ENCODE measurements at regions not wholly inside any gene's neighbourhood (a gene's known extent, or its start where the extent isn't known, plus 50 kb on each side); places are given as distances from the start of the nearest gene placed in this dataset.

- no peak for DNase-seq
Measured at GRCh38 chr5:173458828-173459609, 130.8 kb upstream of the STC2 start.

GRCh38 chr5:173457482-173457881 is 129.3 kb upstream of the STC2 start:
- no peak for DNase-seq

- no peak for DNase-seq
Measured at GRCh38 chr5:173456751-173457171, 128.5 kb upstream of the STC2 start.

GRCh38 chr5:173456181-173456580 is 128.0 kb upstream of the STC2 start:
- no peak for DNase-seq

- DNase-seq = no peak
Measured at GRCh38 chr5:173455599-173455957, 127.4 kb upstream of the STC2 start.

GRCh38 chr5:173454736-173455598 is 126.8 kb upstream of the STC2 start:
- DNase-seq = no peak

- DNase-seq = no peak
Measured at GRCh38 chr5:173454361-173454735, 126.1 kb upstream of the STC2 start.

- DNase-seq = no peak
Measured at GRCh38 chr5:173453167-173453566, 125.0 kb upstream of the STC2 start.

- DNase-seq = no peak
Measured at GRCh38 chr5:173452119-173452905, 124.1 kb upstream of the STC2 start.

GRCh38 chr5:173451651-173452050 is 123.4 kb upstream of the STC2 start:
- no peak for DNase-seq

GRCh38 chr5:173451031-173451430 is 122.8 kb upstream of the STC2 start:
- DNase-seq = no peak

- no peak for DNase-seq
Measured at GRCh38 chr5:173450188-173450587, 122.0 kb upstream of the STC2 start.

- no peak for DNase-seq
Measured at GRCh38 chr5:173448856-173449255, 120.6 kb upstream of the STC2 start.

GRCh38 chr5:173443971-173444370 is 115.8 kb upstream of the STC2 start:
- no peak for DNase-seq

- DNase-seq = no peak
Measured at GRCh38 chr5:173441053-173441628, 112.9 kb upstream of the STC2 start.

- DNase-seq = no peak
Measured at GRCh38 chr5:173438951-173439350, 110.7 kb upstream of the STC2 start.

GRCh38 chr5:173435447-173435846 is 107.2 kb upstream of the STC2 start:
- DNase-seq = no peak

GRCh38 chr5:173434270-173434669 is 106.1 kb upstream of the STC2 start:
- DNase-seq = no peak

GRCh38 chr5:173430394-173430793 is 102.2 kb upstream of the STC2 start:
- DNase-seq = no peak

GRCh38 chr5:173429489-173430150 is 101.4 kb upstream of the STC2 start:
- DNase-seq = no peak

GRCh38 chr5:173423452-173424117 is 95.4 kb upstream of the STC2 start:
- no peak for DNase-seq

- no peak for DNase-seq
Measured at GRCh38 chr5:173420108-173420507, 91.9 kb upstream of the STC2 start.

Measured in NCI-H748 treated with DMSO at 0.1 percent for 48 hours (cell line).